ENCODE measurements at regions not wholly inside any gene's neighbourhood (a gene's known extent, or its start where the extent isn't known, plus 50 kb on each side); places are given as distances from the start of the nearest gene placed in this dataset.

DNA sequence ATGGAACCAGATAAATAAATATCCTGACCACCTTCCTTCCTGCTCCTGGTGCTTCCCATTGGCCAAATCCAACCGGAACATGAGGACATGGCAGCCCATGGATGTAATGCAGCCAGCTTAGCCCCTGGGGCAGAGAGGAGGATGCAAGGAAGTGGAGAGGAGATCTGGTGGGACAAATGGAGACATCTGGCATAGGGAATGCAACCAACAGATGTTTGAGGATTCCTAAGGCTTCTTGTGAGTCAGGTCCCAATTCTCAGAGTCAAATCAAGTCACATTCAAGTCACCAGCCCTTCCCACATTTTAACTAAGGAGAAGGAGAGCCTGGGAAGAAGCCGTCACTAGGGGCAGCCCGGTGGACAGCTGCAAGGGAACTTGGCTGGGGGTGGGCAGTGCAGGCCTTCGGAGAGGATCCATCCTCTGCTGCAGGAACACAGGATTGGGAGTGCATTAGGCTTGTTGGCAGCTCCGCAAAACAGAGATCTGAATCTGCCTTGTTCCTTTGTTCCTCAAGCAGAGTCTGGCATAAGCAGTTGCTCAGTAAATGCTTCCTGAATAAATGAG is 62.8 kb upstream of the HS3ST2 start:
- TF ChIP-seq, protein P1, sequence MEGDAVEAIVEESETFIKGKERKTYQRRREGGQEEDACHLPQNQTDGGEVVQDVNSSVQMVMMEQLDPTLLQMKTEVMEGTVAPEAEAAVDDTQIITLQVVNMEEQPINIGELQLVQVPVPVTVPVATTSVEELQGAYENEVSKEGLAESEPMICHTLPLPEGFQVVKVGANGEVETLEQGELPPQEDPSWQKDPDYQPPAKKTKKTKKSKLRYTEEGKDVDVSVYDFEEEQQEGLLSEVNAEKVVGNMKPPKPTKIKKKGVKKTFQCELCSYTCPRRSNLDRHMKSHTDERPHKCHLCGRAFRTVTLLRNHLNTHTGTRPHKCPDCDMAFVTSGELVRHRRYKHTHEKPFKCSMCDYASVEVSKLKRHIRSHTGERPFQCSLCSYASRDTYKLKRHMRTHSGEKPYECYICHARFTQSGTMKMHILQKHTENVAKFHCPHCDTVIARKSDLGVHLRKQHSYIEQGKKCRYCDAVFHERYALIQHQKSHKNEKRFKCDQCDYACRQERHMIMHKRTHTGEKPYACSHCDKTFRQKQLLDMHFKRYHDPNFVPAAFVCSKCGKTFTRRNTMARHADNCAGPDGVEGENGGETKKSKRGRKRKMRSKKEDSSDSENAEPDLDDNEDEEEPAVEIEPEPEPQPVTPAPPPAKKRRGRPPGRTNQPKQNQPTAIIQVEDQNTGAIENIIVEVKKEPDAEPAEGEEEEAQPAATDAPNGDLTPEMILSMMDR (IDR thresholded peaks at IDR 0.05): no peak
- TF ChIP-seq POLR2A (IDR thresholded peaks at IDR 0.05): no peak

All from esophagus squamous epithelium (tissue), 4 donors.